HTR-8/SVneo (cell line): ENCODE measurements at regions not wholly inside any gene's neighbourhood (a gene's known extent, or its start where the extent isn't known, plus 50 kb on each side); places are given as distances from the start of the nearest gene placed in this dataset.
A peak's percentile ranks its signal among the peaks of the same experiment; 100 is the strongest.

Experiments
- DNase-seq: peaks from one replicate; pipeline ENCODE4 v3.0.0; 2011; ENCODE audit warnings: low spot score, mixed read lengths; ENCODE audit not compliant: insufficient read length
- FAIRE-seq: peaks from 2 replicates; lab custom pipeline; 2011; peaks lifted over from hg19 to GRCh38; lab: Jason Lieb, UNC

DNA sequence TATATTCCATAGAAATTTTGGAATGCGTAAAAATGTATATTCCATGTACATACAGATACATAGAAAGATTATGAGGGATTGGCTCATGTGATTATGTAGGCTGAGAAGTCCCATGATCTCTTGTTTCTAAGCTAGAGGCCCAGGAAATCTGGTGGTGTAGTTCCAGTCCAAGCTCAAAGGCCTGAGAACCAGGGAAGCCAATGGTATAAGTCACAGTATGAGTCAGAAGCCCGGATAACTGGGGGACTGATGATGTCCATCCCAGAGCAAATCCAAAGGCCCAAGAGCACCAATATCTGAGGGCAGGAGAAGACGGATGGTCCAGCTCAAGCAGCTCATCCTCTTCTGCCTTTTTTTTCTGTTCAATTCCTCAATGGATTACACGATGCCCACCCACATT, 385.0 kb upstream of the KLHL29 start:
- no peak for DNase-seq
- FAIRE-seq = no peak

DNA sequence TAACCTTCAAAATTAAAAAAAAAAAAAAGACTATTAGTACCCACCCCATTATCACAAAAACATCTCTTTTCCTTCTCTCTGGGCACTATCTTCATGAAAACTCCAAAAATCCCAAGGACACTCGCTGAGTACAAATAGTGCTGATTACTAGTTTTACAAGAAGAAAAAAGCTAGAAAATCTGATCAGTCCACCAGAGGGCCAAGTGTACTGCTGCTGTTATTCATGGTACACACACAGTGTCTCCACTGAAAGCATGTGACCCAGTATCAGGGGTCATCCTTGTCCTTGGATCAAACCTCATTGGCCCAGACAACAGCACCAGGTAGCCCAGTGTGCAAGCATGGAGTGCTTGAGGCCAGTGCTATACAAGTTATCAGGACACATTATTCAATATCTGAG, 382.7 kb upstream of the KLHL29 start:
- no peak for FAIRE-seq
- DNase-seq = no peak

DNA sequence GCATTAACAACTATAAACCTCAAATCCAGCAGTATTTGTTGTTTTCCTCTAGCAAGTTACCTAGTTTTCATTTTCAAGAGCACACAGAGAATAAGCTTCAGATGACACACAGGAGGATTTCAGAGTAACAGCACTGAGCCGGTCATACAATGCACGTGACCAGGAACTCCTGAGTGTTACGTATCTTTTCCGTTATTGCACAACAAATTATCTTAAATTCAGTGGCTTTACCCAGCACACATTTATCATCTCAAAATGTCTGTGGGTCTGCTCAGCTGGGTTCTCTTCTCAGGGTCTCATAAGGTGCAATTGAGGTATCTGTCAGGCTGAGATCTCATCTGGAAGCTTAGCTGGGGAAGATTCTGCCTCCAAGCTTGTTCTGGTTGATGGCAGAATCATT, 379.5 kb upstream of the KLHL29 start:
- no peak for FAIRE-seq

DNA sequence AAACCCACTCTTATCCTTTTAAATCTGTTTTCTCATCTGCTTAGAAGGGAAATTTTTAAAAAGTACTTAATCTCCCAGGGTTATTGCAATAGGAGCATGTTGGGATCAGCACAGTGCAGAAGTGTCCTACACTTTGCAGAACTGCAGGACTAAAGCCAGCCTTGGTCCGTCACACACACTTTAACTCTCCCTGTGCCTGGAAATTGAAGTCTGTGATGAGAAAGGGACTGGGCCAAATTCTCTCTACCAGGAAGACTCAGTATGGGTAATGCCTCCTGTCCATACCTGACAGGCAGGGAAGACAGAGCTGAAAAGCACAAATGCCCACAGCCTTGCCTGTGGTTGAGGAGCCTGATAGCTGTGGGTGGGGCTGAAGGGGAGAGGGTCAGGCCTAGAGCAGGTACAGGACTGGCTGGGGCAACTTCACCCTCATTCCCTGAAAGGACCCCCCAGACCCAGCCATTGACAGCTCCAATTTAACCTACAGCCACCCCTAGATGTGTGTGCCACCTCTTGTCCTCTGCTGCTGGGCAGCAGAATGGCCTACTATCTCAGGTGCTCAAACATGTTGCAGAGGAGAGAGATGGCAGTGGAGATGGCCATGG, 377.2 kb upstream of the KLHL29 start:
- DNase-seq (no peak), FAIRE-seq (no peak)

More for the DNA sequence above, 379.5 kb upstream of the KLHL29 start:
- no peak for DNase-seq

DNA sequence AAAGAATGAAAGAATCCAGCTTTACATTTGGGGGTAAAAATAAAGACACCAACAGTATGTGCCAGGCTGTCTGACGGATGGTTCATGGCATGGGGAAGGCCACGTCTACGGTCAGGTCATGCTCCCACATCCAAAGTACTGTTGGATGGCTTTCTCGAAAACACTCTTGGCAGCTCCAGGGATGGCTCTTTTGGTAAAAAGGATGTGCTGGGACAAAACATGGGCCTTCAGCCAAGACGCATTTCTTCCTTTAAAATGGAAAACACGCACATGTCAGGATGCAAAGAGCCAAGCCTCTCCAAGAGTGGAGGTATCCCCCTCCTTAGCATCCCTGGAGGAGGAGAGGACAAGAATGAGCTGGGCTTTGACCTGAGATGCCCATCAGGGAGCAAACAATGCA, 376.5 kb upstream of the KLHL29 start:
- DNase-seq (no peak), FAIRE-seq (no peak)

DNA sequence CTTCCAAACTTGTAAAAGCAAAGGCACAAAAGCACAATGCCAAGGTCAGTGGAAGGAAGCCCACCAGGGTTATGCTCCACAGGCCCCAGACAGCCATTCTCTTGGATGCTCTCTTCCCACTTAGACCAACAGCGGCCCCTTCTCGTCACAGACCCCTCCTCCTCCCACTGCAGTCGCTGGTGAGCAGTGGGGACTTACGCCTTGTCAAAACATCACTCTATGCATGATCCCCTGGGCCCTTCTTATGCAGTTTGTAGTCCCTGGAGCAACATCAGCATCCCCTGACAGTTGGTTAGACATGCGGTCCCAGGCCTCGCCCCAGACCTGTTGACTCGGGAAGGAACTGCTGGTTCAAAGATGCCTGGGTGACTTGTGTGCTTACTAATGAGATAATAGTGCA, 376.0 kb upstream of the KLHL29 start:
- DNase-seq = no peak
- no peak for FAIRE-seq

DNA sequence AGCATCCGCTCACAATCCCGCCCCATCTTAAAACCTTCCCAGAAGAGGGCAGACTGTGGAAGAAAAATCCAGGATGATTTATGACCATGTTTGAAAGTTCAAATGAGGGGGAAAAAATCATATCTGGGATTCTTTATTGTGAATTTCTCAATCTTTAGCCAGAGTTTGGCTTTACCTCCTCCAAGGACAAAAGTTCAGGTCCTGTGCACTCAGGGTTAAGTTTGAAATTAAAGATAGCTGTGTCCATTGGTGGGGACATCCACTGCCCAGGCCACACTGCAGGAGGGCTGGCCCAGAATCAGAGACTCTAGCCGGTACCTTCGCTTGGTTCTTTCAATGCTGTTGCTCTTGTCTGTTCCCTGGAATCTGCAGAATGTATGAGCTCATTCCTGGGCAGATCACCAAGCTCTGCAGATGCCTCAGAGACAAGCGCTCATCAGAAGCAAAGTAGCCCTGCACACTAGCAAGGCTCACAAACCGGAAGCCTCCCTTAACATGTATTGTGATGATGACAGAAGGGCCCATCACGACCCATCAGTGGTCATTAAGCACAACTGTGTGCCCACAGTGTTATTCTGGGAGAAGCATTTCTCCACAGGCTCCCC, 375.3 kb upstream of the KLHL29 start:
- DNase-seq (peak; percentile 76), FAIRE-seq (no peak)

DNA sequence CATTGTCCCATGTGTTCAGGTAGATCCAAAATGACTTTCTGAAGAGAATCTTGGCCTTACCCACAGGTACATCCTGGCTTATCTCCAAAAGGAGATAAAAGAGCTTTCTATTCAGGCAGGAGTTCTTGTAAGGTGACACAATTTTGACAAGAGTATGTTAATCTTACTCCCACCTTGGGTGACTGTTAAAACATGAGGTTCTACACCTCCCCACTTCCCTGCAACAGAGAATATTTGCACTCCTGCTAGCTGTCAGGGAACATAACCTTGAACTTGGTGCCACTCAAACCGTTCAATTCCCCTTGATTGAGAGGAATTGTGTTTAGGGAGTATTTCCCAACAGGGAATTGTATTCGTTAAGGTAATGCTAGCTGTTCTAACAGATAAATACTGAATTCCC, 372.5 kb upstream of the KLHL29 start:
- no peak for DNase-seq
- no peak for FAIRE-seq

DNA sequence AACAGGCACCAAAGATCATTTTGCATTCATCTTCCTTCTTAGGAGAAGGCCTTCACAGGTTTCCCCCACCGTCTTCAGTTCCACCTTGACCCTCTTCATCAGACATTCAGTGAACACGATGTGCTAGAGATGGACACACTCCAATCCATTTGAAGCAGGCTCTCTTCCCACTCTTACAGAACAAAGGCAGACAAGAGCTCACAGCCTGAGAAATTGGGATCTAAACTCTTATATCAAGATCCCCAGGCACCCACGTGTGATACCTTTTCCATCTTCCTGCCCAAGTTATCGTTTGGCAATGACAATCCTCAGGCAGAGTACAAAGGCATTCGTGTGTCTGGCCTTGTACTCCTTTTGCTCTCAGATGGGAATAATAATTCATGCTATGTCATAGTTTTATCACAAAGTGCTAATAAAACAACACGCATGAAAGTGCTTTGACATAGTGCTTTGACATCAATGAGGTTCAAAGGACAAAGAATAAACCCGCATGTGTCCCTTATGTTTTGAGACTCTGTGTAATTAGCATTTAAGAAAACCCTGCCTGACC, 369.3 kb upstream of the KLHL29 start:
- FAIRE-seq = no peak
- no peak for DNase-seq

DNA sequence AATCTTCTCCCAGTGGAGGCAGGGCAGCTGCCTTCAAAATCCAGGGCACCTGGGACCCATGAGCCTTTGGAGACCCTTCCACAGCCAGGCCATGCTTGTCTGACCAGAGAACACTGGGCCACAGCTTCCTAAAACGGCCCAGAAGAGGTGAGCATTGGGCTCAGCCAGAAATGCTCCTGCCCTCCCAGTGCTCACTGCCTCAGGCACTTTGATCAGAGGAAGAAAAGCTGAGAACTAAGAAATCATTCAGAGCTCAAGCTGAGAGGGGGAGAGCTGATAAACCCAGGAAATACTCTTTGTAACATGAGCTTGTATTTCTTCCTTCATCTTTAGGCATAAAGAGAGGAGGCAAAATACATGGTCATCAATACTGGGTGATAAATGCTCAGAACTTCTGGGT, 365.5 kb upstream of the KLHL29 start:
- no peak for DNase-seq
- FAIRE-seq = no peak

DNA sequence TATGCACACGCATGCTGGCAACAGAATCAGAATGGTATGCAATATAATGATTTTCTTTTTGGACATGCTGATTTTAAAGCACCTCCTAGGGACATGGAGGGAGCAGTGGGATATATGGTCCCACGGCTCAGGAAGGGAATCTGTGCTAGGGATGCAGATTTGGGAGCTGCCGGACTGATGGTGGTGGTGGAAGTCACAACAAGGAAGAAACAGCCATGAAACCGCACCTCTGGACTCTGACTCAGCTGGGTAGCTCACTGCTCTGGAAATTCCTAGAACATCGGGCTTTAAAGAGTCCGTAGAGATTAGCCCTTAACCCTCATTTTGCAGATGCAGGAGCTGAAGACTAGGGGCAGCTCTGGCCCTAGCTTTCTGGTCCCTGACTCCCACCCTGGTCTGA, 364.3 kb upstream of the KLHL29 start:
- DNase-seq (no peak), FAIRE-seq (no peak)

DNA sequence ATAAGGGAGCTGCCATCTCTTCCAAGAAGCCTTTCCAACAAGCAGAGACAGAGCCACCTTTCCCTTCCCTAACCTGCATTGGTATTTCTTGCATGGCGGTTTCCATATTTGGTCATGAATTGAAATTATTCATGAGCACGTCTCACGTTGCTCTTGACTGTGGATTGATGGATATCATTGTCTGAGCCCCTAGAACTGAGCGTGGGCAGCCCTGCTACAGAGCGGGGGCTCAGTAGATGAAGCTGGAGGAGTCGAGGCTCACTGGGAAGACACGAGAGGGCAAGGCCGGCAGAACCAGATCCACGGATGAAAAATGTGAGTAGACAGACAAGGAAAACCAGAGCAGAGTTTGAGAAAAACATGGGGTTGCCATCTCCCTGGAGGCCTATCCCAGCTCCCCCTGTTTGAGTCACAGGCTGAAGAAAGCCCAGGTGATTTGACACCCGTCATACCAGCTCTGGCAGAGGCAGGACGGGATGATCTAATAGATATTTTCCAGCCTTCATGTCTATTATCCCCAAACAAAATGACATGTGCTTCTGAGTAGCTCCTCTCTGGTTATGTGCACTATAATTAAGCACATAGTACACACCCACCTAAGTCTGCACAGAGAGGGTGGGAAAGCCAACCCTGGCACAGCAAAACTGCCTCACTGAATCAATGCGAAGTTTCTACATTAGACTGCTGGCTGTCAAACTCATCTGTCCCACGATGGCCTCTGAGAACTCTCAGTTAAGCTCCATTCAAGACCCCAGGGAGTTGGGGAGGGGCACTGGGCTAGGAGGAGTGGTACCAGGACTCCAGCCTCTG, 363.5 kb upstream of the KLHL29 start:
- DNase-seq (no peak), FAIRE-seq (no peak)

DNA sequence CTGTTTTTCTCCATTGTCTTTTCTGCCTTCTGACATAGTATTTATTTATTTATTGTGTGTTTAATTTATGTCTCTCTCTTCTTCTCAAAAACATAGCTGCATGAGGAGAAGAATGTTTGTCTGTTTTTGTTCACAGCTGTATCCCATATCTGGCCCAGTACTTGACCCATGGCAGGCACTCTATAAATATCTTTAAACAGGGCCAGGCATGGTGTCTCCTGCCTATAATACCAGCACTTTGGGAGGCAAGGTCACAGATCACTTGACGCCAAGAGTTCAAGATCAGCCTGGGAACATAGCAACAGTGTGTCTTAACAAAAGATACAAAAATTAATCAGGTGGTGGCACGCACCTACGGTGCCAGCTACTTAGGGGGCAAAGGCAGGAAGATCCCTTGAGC, 361.3 kb upstream of the KLHL29 start:
- FAIRE-seq (no peak), DNase-seq (no peak)

DNA sequence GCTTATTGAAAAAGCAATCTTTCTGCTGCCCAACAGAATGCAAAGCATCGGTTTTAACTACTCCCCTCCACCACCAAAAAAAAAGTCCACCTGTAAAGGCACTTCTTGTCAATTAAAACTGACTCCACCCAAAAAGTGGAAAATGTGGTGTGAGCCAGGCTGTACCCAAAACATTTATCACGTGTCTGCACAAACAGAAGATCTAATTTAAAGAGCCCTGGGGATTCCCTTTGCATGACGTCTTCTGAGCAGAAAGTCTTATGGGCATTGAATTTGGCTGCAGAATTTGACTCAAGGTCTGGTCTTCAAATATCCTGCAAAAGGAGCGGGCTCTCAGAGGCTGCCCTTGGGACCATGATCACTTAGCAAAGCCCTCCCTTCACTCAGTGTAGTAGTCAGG, 358.3 kb upstream of the KLHL29 start:
- DNase-seq = no peak
- no peak for FAIRE-seq

DNA sequence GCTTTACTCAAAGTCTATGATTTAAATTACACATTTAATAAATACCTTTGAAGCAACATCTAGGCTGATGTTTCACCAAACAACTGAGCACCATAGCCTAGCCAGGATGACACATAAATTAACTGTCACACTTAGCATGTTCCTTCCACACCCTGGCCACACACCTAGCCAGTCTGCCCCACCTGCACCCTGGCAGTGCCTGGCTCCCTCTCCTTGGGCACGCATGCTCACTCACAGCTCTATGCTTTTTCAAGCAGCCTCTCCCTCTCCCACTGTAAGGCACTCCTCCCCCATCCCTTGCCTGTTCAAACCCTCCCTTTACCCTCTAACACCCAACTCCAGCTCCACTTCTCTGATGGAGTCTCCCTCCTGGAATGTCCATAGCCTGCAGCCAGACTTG, 357.6 kb upstream of the KLHL29 start:
- no peak for DNase-seq
- no peak for FAIRE-seq

DNA sequence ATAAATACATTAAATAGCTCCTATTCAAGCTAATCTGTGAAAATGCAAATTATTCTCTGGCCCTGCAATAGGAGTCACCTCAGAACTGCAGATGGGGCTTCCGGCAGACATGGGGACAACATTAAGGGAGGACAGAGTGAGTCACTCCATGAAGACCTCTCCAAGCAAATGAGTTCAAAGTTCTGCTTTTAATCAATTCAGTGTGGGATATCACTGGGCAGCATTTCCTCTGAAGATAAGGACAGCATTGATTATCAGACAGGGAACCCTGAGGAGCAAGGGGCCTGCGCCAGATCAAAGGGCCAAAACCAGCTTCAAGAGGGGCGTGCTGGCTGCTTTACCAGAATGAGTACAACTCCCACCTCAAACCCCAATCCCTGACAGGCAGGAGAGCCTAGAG, 356.9 kb upstream of the KLHL29 start:
- DNase-seq (no peak), FAIRE-seq (no peak)

DNA sequence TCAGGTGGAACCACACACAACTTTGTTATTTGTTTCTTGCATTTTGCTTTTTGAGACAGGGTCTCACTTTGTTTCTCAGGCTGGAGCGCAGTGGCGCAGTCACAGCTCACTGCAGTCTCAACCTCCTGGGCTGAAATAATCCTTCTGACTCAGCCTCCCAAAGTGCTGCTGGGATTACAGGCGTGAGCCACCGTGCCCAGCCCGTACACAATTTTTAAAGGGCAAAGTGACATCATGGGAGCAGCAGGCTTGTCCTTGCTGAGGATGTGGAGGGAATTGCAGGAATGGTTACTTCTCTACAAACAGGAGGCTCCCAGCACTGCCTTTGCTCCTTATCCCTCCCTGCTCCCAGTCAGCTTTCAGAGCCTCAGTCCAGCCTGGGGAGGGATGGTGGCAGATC, 355.9 kb upstream of the KLHL29 start:
- DNase-seq (no peak), FAIRE-seq (no peak)

DNA sequence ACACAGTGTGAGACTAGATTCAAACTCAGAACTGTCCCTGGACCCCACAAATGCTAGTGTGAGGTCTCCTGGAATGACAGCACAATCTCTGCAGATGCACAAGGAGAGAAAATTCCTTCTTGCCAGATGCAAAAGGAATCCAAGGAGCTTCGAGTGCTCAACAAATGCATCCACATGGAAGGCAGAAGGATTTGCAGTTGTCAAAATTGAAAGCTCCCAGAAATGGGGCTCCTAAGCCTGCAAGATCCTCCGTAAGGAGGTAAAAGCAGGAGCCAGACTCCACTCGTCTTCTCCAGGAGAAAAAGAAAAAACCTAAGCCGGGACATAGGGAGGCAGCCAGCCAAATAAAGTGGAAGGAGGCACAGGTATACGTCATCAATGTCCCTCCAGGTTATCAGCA, 355.0 kb upstream of the KLHL29 start:
- DNase-seq (no peak), FAIRE-seq (no peak)

DNA sequence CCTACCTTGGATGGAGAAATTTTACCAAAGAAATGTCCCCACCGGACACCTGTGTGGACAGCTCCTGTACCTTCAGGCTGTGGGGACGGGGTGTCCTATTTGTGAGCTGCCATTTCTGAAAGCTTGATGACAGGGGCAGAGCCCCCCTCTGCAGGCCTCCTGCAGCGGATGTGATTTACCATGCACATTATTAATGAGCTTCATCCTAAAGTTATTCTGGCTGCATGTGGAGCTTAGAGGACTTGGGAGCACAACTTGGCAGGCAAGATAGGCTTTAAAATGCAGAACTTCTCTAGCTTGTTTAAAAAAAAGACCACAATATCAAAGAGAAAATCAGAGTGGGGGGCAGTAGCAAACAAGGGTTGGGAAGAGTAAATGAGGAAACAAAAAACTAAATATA, 350.0 kb upstream of the KLHL29 start:
- no peak for FAIRE-seq
- no peak for DNase-seq

DNA sequence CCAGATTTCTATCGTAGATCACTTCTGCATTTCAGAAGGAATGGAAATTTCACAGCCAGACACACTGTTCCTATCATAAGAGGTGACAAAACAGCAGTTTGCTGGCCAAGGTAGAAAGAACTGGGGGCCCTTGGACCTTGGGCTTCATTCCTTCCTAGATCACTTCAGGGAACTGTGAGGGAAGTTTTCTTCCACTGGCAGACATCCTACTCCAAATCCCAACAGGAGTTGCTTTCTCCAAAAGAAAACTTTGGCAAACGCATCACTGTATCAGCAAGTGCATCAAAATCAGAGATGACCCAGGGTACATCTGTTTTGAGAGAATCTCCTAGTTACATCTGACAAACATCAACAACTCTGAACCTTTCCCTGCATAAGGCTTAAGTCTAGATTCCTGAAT, 348.4 kb upstream of the KLHL29 start:
- FAIRE-seq = no peak
- DNase-seq = no peak

DNA sequence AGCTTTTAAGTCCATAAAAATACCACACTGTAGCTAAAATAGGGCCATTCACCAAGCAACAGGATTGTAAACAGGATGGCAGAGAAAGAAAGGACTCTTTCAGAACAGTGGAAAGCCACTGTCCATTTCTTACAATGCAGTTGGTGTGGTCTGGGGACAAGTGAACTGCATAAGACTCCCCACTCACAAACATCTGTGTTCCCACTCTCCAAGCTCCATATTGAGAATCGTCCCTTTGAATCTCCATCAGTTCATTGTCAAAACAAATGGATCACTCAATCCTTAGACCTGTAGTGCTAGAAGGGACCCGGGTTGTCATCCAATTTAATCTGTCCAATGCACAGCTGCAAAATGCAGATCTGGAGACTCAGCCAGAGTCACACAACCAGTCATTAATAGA, 347.4 kb upstream of the KLHL29 start:
- DNase-seq (no peak), FAIRE-seq (no peak)
